ENCODE measurements at regions not wholly inside any gene's neighbourhood (a gene's known extent, or its start where the extent isn't known, plus 50 kb on each side); places are given as distances from the start of the nearest gene placed in this dataset.

GRCh38 chr4:18635531-18635930, 614.0 kb upstream of the LCORL start:
- Histone ChIP-seq H3K4me2 (ENCODE audit: low read depth, low read length, poor library complexity, severe bottlenecking) (no peak overlapping the region), H3K27me3 (ENCODE audit: insufficient read depth, low read length, poor library complexity, severe bottlenecking) (no peaks in the 10 kb centered on the region), H2AFZ (ENCODE audit: low read length) (no peak overlapping the region), H3K9me3 (ENCODE audit: insufficient read depth, low read depth, low read length) (no peaks in the 10 kb centered on the region), H3K36me3 (ENCODE audit: insufficient read depth, low read length) (no peaks in the 10 kb centered on the region), H3K9ac (ENCODE audit: low read depth, low read length, poor library complexity, severe bottlenecking) (no peak overlapping the region), H3K4me1 (ENCODE audit: insufficient read depth, low read length, poor library complexity, severe bottlenecking) (no peaks in the 10 kb centered on the region), H4K20me1 (ENCODE audit: insufficient read depth, low read length, poor library complexity, severe bottlenecking) (no peaks in the 10 kb centered on the region), H3F3A (ENCODE audit: low read depth) (no peaks in the 10 kb centered on the region), H3K4me3 (ENCODE audit: low read length, poor library complexity, severe bottlenecking) (no peak overlapping the region), H3K9me2 (replicated peaks; ENCODE audit: low read depth, low read length) (no peaks in the 10 kb centered on the region), H3K79me2 (ENCODE audit: insufficient read depth, low read length) (no peaks in the 10 kb centered on the region)
- no peak for TF ChIP-seq EZH2phosphoT487 (IDR thresholded peaks at IDR 0.05; ENCODE audit: borderline replicate concordance)
- no peak for TF ChIP-seq CTCF (conservative IDR thresholded peaks at IDR 0.05; ENCODE audit: low read length)

- Histone ChIP-seq H3K4me2 (ENCODE audit: low read depth, low read length, poor library complexity, severe bottlenecking) (no peak overlapping the region), H3K4me3 (ENCODE audit: low read length, poor library complexity, severe bottlenecking) (no peak overlapping the region)
Observed at GRCh38 chr4:18631586-18631985, 610.0 kb upstream of the LCORL start.

GRCh38 chr4:18630218-18631110, 608.9 kb upstream of the LCORL start:
- TF ChIP-seq EZH2phosphoT487 (IDR thresholded peaks at IDR 0.05; ENCODE audit: borderline replicate concordance) (no peak), CTCF (conservative IDR thresholded peaks at IDR 0.05; ENCODE audit: low read length) (no peak)
- H2AFZ ChIP-seq (ENCODE audit: low read length), result no peak overlapping the region

More at GRCh38 chr4:18631586-18631985, 610.0 kb upstream of the LCORL start:
- H3K36me3 ChIP-seq (ENCODE audit: insufficient read depth, low read length), result no peaks in the 10 kb centered on the region
- no peak overlapping the region for H2AFZ ChIP-seq (ENCODE audit: low read length)
- no peaks in the 10 kb centered on the region for H3K9me2 ChIP-seq (replicated peaks; ENCODE audit: low read depth, low read length)
- H4K20me1 ChIP-seq (ENCODE audit: insufficient read depth, low read length, poor library complexity, severe bottlenecking), result no peaks in the 10 kb centered on the region
- no peaks in the 10 kb centered on the region for H3K79me2 ChIP-seq (ENCODE audit: insufficient read depth, low read length)
- H3K4me1 ChIP-seq (ENCODE audit: insufficient read depth, low read length, poor library complexity, severe bottlenecking), result no peaks in the 10 kb centered on the region
- no peak for TF ChIP-seq CTCF (conservative IDR thresholded peaks at IDR 0.05; ENCODE audit: low read length)
- TF ChIP-seq EZH2phosphoT487 (IDR thresholded peaks at IDR 0.05; ENCODE audit: borderline replicate concordance), result no peak
- H3K27me3 ChIP-seq (ENCODE audit: insufficient read depth, low read length, poor library complexity, severe bottlenecking), result no peaks in the 10 kb centered on the region
- no peak overlapping the region for H3K9ac ChIP-seq (ENCODE audit: low read depth, low read length, poor library complexity, severe bottlenecking)
- H3K9me3 ChIP-seq (ENCODE audit: insufficient read depth, low read depth, low read length), result no peaks in the 10 kb centered on the region
- no peaks in the 10 kb centered on the region for H3F3A ChIP-seq (ENCODE audit: low read depth)

More at GRCh38 chr4:18630218-18631110, 608.9 kb upstream of the LCORL start:
- Histone ChIP-seq H3K36me3 (ENCODE audit: insufficient read depth, low read length) (no peaks in the 10 kb centered on the region), H3F3A (ENCODE audit: low read depth) (no peaks in the 10 kb centered on the region), H3K79me2 (ENCODE audit: insufficient read depth, low read length) (no peaks in the 10 kb centered on the region), H4K20me1 (ENCODE audit: insufficient read depth, low read length, poor library complexity, severe bottlenecking) (no peaks in the 10 kb centered on the region), H3K27me3 (ENCODE audit: insufficient read depth, low read length, poor library complexity, severe bottlenecking) (no peaks in the 10 kb centered on the region), H3K9me2 (replicated peaks; ENCODE audit: low read depth, low read length) (no peaks in the 10 kb centered on the region), H3K9me3 (ENCODE audit: insufficient read depth, low read depth, low read length) (no peaks in the 10 kb centered on the region), H3K4me2 (ENCODE audit: low read depth, low read length, poor library complexity, severe bottlenecking) (no peak overlapping the region), H3K4me3 (ENCODE audit: low read length, poor library complexity, severe bottlenecking) (no peak overlapping the region), H3K4me1 (ENCODE audit: insufficient read depth, low read length, poor library complexity, severe bottlenecking) (no peaks in the 10 kb centered on the region), H3K9ac (ENCODE audit: low read depth, low read length, poor library complexity, severe bottlenecking) (no peak overlapping the region)

Measured in Loucy (cell line).